ENCODE measurements at regions not wholly inside any gene's neighbourhood (a gene's known extent, or its start where the extent isn't known, plus 50 kb on each side); places are given as distances from the start of the nearest gene placed in this dataset.

DNA sequence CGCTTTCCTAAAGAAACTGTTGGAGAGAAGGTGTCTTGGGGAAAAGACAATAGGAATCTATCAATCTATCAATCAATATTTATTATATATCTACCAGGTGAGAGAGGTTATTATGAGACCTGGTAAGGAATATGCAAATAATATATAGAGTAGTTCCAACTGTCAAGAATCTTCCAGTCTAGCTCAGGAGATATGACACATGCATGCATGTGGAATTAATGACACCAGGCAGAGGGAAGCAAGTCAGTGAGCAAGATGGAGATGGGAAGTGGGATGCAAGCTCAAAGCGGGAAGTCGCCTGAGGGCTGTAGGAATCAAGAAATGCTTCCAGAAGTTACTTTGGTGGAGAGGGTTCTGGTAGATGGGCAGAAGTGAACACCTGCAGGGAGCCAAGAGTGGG lies 187.4 kb upstream of the NRP1 start:
- H3K4me1 ChIP-seq (ENCODE audit: control insufficient read depth, insufficient read depth, low read depth, low read length): peaks cover 5% of the 10 kb centered on the region
- no peak overlapping the region for H2BK120ac ChIP-seq (ENCODE audit: low read depth, low read length)
- no peak for DNase-seq
- no peak overlapping the region for H4K91ac ChIP-seq (ENCODE audit: low read length)
- no peak overlapping the region for H2AK5ac ChIP-seq (ENCODE audit: low read length, severe bottlenecking)
- no peaks in the 10 kb centered on the region for H3K27me3 ChIP-seq (ENCODE audit: control insufficient read depth in 1 of 2, insufficient read depth in 1 of 2, low read length in 2 of 2)
- no peak overlapping the region for H2BK15ac ChIP-seq (ENCODE audit: low read depth, poor library complexity, severe bottlenecking)
- no peak overlapping the region for H3K23ac ChIP-seq (ENCODE audit: low read length in 2 of 2)
- no peak overlapping the region for H3K14ac ChIP-seq (ENCODE audit: low read length in 2 of 2)
- 100% methylated on average over 2 of the region's 3 CpGs for WGBS
- no peaks in the 10 kb centered on the region for H3K79me1 ChIP-seq (replicated peaks; ENCODE audit: low read length, poor library complexity, severe bottlenecking)
- no peak overlapping the region for H3K4me2 ChIP-seq (ENCODE audit: low read length, poor library complexity, severe bottlenecking)
- H2AFZ ChIP-seq (ENCODE audit: low read depth, low read length): no peak overlapping the region
- H3K27ac ChIP-seq (ENCODE audit: low read length, poor library complexity, severe bottlenecking): no peak overlapping the region
- no peak overlapping the region for H3K18ac ChIP-seq (ENCODE audit: low read depth in 1 of 2, low read length in 2 of 2)
- no peak overlapping the region for H3K4ac ChIP-seq (ENCODE audit: low read depth in 1 of 2, low read length in 2 of 2)
- H3K36me3 ChIP-seq (ENCODE audit: control insufficient read depth in 1 of 2, insufficient read depth in 2 of 2, low read depth in 1 of 2, low read length in 2 of 2): no peaks in the 10 kb centered on the region
- H3K9ac ChIP-seq (ENCODE audit: low read length): no peak overlapping the region
- H2BK5ac ChIP-seq (ENCODE audit: low read depth, low read length, poor library complexity, severe bottlenecking): no peak overlapping the region
- no peak overlapping the region for H4K8ac ChIP-seq (ENCODE audit: low read length)
- H3K4me3 ChIP-seq (ENCODE audit: insufficient read depth in 1 of 2, low read depth in 1 of 2, low read length in 2 of 2): no peak overlapping the region
- no peak overlapping the region for H2BK12ac ChIP-seq (ENCODE audit: low read length in 2 of 2)
- H3K9me3 ChIP-seq (ENCODE audit: control insufficient read depth, low read length): no peaks in the 10 kb centered on the region

DNA sequence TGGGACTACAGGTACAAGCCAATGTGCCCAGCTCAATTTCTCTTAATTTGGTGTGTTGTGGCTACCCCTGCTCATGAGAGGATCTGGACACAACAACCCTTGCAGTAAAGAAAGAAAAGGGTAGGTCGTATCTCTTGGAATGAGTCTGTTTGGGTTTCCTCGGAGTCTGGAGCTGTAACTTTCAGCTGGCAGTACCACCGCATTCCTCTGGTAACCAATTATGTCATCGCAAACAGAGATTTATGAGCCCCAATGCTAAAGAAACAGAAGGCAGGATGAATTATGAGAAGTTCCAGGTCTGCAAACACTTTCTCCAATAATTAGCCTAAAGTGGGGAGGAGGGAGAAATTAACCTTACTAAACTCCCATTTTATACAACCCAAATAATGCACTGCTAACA lies 186.6 kb upstream of the NRP1 start:
- Histone ChIP-seq H3K4me1 (ENCODE audit: control insufficient read depth, insufficient read depth, low read depth, low read length) (peaks cover 5% of the 10 kb centered on the region), H3K36me3 (ENCODE audit: control insufficient read depth in 1 of 2, insufficient read depth in 2 of 2, low read depth in 1 of 2, low read length in 2 of 2) (no peaks in the 10 kb centered on the region), H3K4me3 (ENCODE audit: insufficient read depth in 1 of 2, low read depth in 1 of 2, low read length in 2 of 2) (no peak overlapping the region), H2BK15ac (ENCODE audit: low read depth, poor library complexity, severe bottlenecking) (no peak overlapping the region), H2BK12ac (ENCODE audit: low read length in 2 of 2) (no peak overlapping the region), H3K14ac (ENCODE audit: low read length in 2 of 2) (no peak overlapping the region), H4K91ac (ENCODE audit: low read length) (no peak overlapping the region), H3K4me2 (ENCODE audit: low read length, poor library complexity, severe bottlenecking) (no peak overlapping the region), H4K8ac (ENCODE audit: low read length) (no peak overlapping the region), H3K18ac (ENCODE audit: low read depth in 1 of 2, low read length in 2 of 2) (no peak overlapping the region), H2BK120ac (ENCODE audit: low read depth, low read length) (no peak overlapping the region), H2BK5ac (ENCODE audit: low read depth, low read length, poor library complexity, severe bottlenecking) (no peak overlapping the region), H2AK5ac (ENCODE audit: low read length, severe bottlenecking) (no peak overlapping the region), H3K4ac (ENCODE audit: low read depth in 1 of 2, low read length in 2 of 2) (no peak overlapping the region), H3K9ac (ENCODE audit: low read length) (no peak overlapping the region), H3K27me3 (ENCODE audit: control insufficient read depth in 1 of 2, insufficient read depth in 1 of 2, low read length in 2 of 2) (no peaks in the 10 kb centered on the region), H3K79me1 (replicated peaks; ENCODE audit: low read length, poor library complexity, severe bottlenecking) (no peaks in the 10 kb centered on the region), H3K27ac (ENCODE audit: low read length, poor library complexity, severe bottlenecking) (no peak overlapping the region), H3K23ac (ENCODE audit: low read length in 2 of 2) (no peak overlapping the region), H2AFZ (ENCODE audit: low read depth, low read length) (no peak overlapping the region), H3K9me3 (ENCODE audit: control insufficient read depth, low read length) (no peaks in the 10 kb centered on the region)
- 14% methylated on average over 2 of the region's 4 CpGs for WGBS
- DNase-seq: peak; percentile 8

GRCh38 chr10:33520223-33520622 lies 185.8 kb upstream of the NRP1 start:
- no peak for DNase-seq
- Histone ChIP-seq H2AK5ac (ENCODE audit: low read length, severe bottlenecking) (no peak overlapping the region), H3K9me3 (ENCODE audit: control insufficient read depth, low read length) (no peaks in the 10 kb centered on the region), H2BK120ac (ENCODE audit: low read depth, low read length) (no peak overlapping the region), H3K36me3 (ENCODE audit: control insufficient read depth in 1 of 2, insufficient read depth in 2 of 2, low read depth in 1 of 2, low read length in 2 of 2) (no peaks in the 10 kb centered on the region), H3K14ac (ENCODE audit: low read length in 2 of 2) (no peak overlapping the region), H4K8ac (ENCODE audit: low read length) (no peak overlapping the region), H3K27me3 (ENCODE audit: control insufficient read depth in 1 of 2, insufficient read depth in 1 of 2, low read length in 2 of 2) (no peaks in the 10 kb centered on the region), H2BK5ac (ENCODE audit: low read depth, low read length, poor library complexity, severe bottlenecking) (no peak overlapping the region), H3K4ac (ENCODE audit: low read depth in 1 of 2, low read length in 2 of 2) (no peak overlapping the region), H3K18ac (ENCODE audit: low read depth in 1 of 2, low read length in 2 of 2) (no peak overlapping the region), H2AFZ (ENCODE audit: low read depth, low read length) (no peak overlapping the region), H3K4me1 (ENCODE audit: control insufficient read depth, insufficient read depth, low read depth, low read length) (peaks cover 5% of the 10 kb centered on the region), H2BK15ac (ENCODE audit: low read depth, poor library complexity, severe bottlenecking) (no peak overlapping the region), H2BK12ac (ENCODE audit: low read length in 2 of 2) (no peak overlapping the region), H3K4me2 (ENCODE audit: low read length, poor library complexity, severe bottlenecking) (no peak overlapping the region), H3K79me1 (replicated peaks; ENCODE audit: low read length, poor library complexity, severe bottlenecking) (no peaks in the 10 kb centered on the region), H3K23ac (ENCODE audit: low read length in 2 of 2) (no peak overlapping the region), H3K27ac (ENCODE audit: low read length, poor library complexity, severe bottlenecking) (no peak overlapping the region), H3K4me3 (ENCODE audit: insufficient read depth in 1 of 2, low read depth in 1 of 2, low read length in 2 of 2) (no peak overlapping the region), H3K9ac (ENCODE audit: low read length) (no peak overlapping the region), H4K91ac (ENCODE audit: low read length) (no peak overlapping the region)
- 90% methylated on average over 1 of the region's 2 CpGs for WGBS

DNA sequence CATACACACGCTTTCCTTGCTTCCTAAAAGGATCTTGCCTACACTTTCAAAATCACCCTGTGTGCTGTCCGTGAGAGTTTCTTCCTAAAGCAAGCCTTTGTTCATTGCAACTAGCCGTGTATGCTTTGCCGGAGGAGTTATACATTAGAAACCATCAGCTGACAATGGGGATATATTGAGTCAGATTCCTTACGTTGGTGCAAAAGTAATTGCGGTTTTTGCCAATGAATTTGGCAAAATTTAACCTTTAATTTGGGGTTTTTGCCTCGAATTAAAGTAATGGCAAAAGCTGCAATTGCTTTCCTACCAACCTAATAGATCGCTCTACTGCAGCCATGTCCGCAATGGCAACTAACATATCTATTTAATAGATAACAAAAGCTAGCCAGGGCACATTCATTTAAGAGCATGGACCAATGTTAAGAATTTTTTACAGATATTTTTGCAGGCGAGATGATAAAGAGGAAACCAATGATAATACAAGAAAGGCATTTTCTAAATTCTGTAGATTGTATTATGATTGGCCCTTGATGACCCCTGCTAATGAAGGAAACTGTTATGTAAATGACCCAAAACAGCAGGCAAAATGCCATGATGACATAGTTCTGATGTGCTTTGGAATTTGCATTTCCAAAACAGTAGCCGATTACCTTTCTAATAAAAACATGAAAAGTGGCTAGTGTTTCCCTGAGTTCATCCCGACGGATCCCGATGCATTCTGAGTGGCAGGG lies 184.8 kb upstream of the NRP1 start:
- Histone ChIP-seq H3K9ac (ENCODE audit: low read length) (no peak overlapping the region), H3K9me3 (ENCODE audit: control insufficient read depth, low read length) (no peaks in the 10 kb centered on the region), H3K27me3 (ENCODE audit: control insufficient read depth in 1 of 2, insufficient read depth in 1 of 2, low read length in 2 of 2) (no peaks in the 10 kb centered on the region), H3K23ac (ENCODE audit: low read length in 2 of 2) (no peak overlapping the region), H3K4me3 (ENCODE audit: insufficient read depth in 1 of 2, low read depth in 1 of 2, low read length in 2 of 2) (no peak overlapping the region), H2BK5ac (ENCODE audit: low read depth, low read length, poor library complexity, severe bottlenecking) (no peak overlapping the region), H2AFZ (ENCODE audit: low read depth, low read length) (no peak overlapping the region), H4K91ac (ENCODE audit: low read length) (no peak overlapping the region), H3K36me3 (ENCODE audit: control insufficient read depth in 1 of 2, insufficient read depth in 2 of 2, low read depth in 1 of 2, low read length in 2 of 2) (no peaks in the 10 kb centered on the region), H2BK120ac (ENCODE audit: low read depth, low read length) (no peak overlapping the region), H2BK12ac (ENCODE audit: low read length in 2 of 2) (no peak overlapping the region), H3K4ac (ENCODE audit: low read depth in 1 of 2, low read length in 2 of 2) (no peak overlapping the region), H4K8ac (ENCODE audit: low read length) (no peak overlapping the region), H3K4me2 (ENCODE audit: low read length, poor library complexity, severe bottlenecking) (no peak overlapping the region), H3K4me1 (ENCODE audit: control insufficient read depth, insufficient read depth, low read depth, low read length) (peaks cover 2% of the 10 kb centered on the region), H2BK15ac (ENCODE audit: low read depth, poor library complexity, severe bottlenecking) (no peak overlapping the region), H3K79me1 (replicated peaks; ENCODE audit: low read length, poor library complexity, severe bottlenecking) (no peaks in the 10 kb centered on the region), H3K14ac (ENCODE audit: low read length in 2 of 2) (no peak overlapping the region), H3K18ac (ENCODE audit: low read depth in 1 of 2, low read length in 2 of 2) (no peak overlapping the region), H3K27ac (ENCODE audit: low read length, poor library complexity, severe bottlenecking) (no peak overlapping the region), H2AK5ac (ENCODE audit: low read length, severe bottlenecking) (no peak overlapping the region)
- 87% methylated on average over 11 of the region's 14 CpGs for WGBS
- no peak for DNase-seq

Data from mesenchymal stem cell (in vitro differentiated cells and primary cell).